Activated T-helper 2 cell treated with anti-CD3 and anti-CD28 coated beads, Interferon-gamma antibody, Interleukin-2, Interleukin-4, amounts not matched to agents 10 μg/mL and 5 μg/mL and 100 μg/mL, durations not matched to agents 14 hours and 24 hours and 36 hours (primary cell): ENCODE measurements at regions not wholly inside any gene's neighbourhood (a gene's known extent, or its start where the extent isn't known, plus 50 kb on each side); places are given as distances from the start of the nearest gene placed in this dataset.

Experiments
- DNase-seq: peaks from one replicate; pipeline ENCODE4 v3.0.0; 2021; ENCODE audit warnings: low spot score
- H3K27ac Mint-ChIP-seq: one replicate; pipeline ENCODE4 v1.8.0; 2021; ENCODE audit warnings: mixed read lengths
- H3K27me3 Mint-ChIP-seq: one replicate; pipeline ENCODE4 v1.8.0; 2021; ENCODE audit warnings: low read depth, mixed read lengths
- H3K36me3 Mint-ChIP-seq: one replicate; pipeline ENCODE4 v1.8.0; 2021; ENCODE audit warnings: low read depth, mixed read lengths
- H3K4me1 Mint-ChIP-seq: one replicate; pipeline ENCODE4 v1.8.0; 2021; ENCODE audit warnings: low read depth, mixed read lengths
- H3K4me3 Mint-ChIP-seq: one replicate; pipeline ENCODE4 v1.8.0; 2021; ENCODE audit warnings: low read depth, mild to moderate bottlenecking, moderate library complexity, mixed read lengths
- H3K9me3 Mint-ChIP-seq: one replicate; pipeline ENCODE4 v1.8.0; 2021; ENCODE audit warnings: mixed read lengths
- intact Hi-C: fragments of 100-400 bp; cut with micrococcal nuclease; formaldehyde crosslinking; loops from one replicate; pipeline ENCODE4 v1.15.1; 2023

GRCh38 chr13:54317722-54318121 is 1289.1 kb downstream of the OLFM4 start:
- intact Hi-C loops, result no loop called here
- DNase-seq, result no peak
- peaks cover 64% of the 10 kb centered on the region for H3K9me3 Mint-ChIP-seq
- no peaks in the 10 kb centered on the region for H3K4me1 Mint-ChIP-seq
- H3K27me3 Mint-ChIP-seq, result no peaks in the 10 kb centered on the region
- no peak overlapping the region for H3K4me3 Mint-ChIP-seq
- H3K27ac Mint-ChIP-seq, result no peak overlapping the region
- H3K36me3 Mint-ChIP-seq, result no peaks in the 10 kb centered on the region

- Mint-ChIP-seq H3K27ac (no peak overlapping the region), H3K4me1 (no peaks in the 10 kb centered on the region), H3K9me3 (peaks cover 59% of the 10 kb centered on the region), H3K36me3 (no peaks in the 10 kb centered on the region), H3K4me3 (no peak overlapping the region), H3K27me3 (no peaks in the 10 kb centered on the region)
- no peak for DNase-seq
- intact Hi-C loops, result no loop called here
Measured at GRCh38 chr13:54337540-54337939, 1308.9 kb downstream of the OLFM4 start.

DNA sequence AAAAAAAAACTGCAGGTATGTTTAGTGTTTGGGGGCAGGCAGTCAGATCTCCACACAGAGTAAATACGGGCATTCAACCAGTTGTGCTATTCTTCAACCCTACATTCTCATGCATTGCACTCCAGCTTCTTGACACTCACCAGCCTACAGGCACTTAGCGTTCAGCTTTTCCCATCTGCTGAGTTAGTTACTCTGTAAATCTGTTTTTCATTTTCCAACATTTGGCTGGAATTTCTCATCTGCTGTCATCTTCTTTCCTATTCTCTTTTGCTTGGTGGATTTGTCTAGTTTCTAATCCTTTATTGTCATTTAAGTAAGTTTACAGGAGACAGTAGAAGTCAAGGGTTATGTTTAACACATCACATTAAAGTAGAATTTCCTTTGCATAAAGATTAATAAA is 1318.9 kb downstream of the OLFM4 start:
- intact Hi-C loops, result no loop called here
- no peak overlapping the region for H3K4me3 Mint-ChIP-seq

DNA sequence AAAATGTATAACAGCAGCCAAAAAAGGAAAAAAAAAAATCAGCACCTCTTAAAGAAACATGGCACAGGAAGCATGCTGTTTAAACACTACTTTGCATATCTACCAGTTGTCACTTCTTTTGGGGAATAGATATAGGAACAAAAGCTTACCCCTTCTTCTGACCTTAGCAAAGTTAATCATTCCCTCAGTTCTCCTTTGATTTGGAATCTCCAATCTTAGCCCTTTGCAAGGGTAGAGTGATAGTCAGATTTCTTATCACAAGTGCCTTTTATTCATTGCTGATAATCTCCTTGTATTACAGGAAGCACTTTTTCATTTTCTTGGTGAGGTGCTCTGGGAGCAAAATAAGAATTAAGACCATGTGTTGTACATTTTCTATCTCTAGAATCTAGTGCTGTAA is 1327.6 kb downstream of the OLFM4 start:
- no peaks in the 10 kb centered on the region for H3K4me1 Mint-ChIP-seq

More for the DNA sequence above, 1318.9 kb downstream of the OLFM4 start:
- Mint-ChIP-seq H3K4me1 (no peaks in the 10 kb centered on the region), H3K27ac (no peak overlapping the region), H3K27me3 (no peaks in the 10 kb centered on the region), H3K9me3 (peaks cover 41% of the 10 kb centered on the region), H3K36me3 (no peaks in the 10 kb centered on the region)
- no peak for DNase-seq

GRCh38 chr13:54356849-54357248 is 1328.2 kb downstream of the OLFM4 start:
- no peak for DNase-seq
- H3K4me1 Mint-ChIP-seq, result no peaks in the 10 kb centered on the region
- intact Hi-C loops, result no loop called here

More for the DNA sequence above, 1327.6 kb downstream of the OLFM4 start:
- Mint-ChIP-seq H3K36me3 (no peaks in the 10 kb centered on the region), H3K27me3 (no peaks in the 10 kb centered on the region), H3K4me3 (no peak overlapping the region), H3K27ac (no peak overlapping the region), H3K9me3 (peaks cover 45% of the 10 kb centered on the region)
- intact Hi-C loops, result no loop called here
- DNase-seq, result no peak

DNA sequence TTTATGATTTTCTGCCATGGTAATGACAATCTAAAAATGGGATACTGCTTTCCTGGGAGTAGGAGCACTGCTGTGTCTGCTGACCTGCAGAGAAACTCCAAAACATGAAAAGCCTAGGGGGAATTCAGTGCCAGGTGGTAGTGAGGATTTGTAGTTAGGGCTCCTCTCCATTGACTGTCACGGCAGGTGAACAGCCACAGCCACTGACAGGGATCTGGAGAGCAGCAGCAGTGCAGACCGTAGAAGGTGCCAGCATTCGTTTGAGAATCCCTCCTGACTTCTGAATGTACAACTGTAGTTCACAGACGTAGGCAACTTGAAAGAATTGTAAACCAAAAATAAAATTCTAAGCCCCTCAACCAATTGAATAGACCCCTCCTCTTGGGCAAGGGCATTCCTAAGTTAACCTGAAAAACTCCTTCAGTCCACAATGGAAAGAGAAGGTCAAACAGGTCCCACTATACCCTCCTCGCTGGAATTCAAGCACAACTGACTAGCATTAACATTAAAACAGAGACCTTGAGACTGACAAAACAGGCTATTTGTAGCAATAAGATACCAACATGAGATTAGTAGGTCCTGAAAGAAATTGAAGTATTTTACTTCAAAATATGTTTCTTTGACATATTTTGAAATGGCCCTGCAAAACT is 1328.8 kb downstream of the OLFM4 start:
- intact Hi-C loops, result no loop called here
- H3K36me3 Mint-ChIP-seq, result no peaks in the 10 kb centered on the region

More at GRCh38 chr13:54356849-54357248, 1328.2 kb downstream of the OLFM4 start:
- Mint-ChIP-seq H3K27me3 (no peaks in the 10 kb centered on the region), H3K36me3 (no peaks in the 10 kb centered on the region), H3K27ac (no peak overlapping the region), H3K9me3 (peaks cover 44% of the 10 kb centered on the region), H3K4me3 (no peak overlapping the region)

DNA sequence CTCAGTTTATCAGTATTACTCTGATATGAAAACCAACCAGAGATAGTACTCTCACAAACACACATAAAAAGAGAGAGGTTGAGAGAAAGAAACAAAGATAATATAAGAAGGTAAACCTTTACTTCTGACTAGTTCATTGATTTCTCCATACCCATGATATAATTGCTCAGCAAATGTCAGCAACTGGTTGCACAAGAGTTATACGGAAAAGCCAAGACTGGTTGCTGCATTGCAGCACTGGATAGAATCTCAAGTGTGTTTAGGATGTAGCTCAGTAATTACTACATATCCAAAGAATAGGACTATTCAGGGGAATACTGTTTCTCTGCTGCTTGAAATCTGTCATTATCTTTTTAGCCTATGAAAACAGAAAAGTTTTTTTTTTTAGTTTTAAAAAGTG is 1332.8 kb downstream of the OLFM4 start:
- Mint-ChIP-seq H3K27ac (no peak overlapping the region), H3K27me3 (no peaks in the 10 kb centered on the region), H3K36me3 (no peaks in the 10 kb centered on the region), H3K4me3 (no peak overlapping the region), H3K9me3 (peaks cover 37% of the 10 kb centered on the region), H3K4me1 (no peaks in the 10 kb centered on the region)
- no peak for DNase-seq
- intact Hi-C loops, result no loop called here

More for the DNA sequence above, 1328.8 kb downstream of the OLFM4 start:
- Mint-ChIP-seq H3K9me3 (peaks cover 38% of the 10 kb centered on the region), H3K4me3 (no peak overlapping the region), H3K27me3 (no peaks in the 10 kb centered on the region), H3K4me1 (no peaks in the 10 kb centered on the region), H3K27ac (no peak overlapping the region)
- no peak for DNase-seq

- Mint-ChIP-seq H3K4me3 (no peak overlapping the region), H3K9me3 (peaks cover 30% of the 10 kb centered on the region), H3K27me3 (no peaks in the 10 kb centered on the region), H3K36me3 (no peaks in the 10 kb centered on the region), H3K4me1 (no peaks in the 10 kb centered on the region), H3K27ac (no peak overlapping the region)
- intact Hi-C loops, result no loop called here
- DNase-seq, result no peak
Measured at GRCh38 chr13:54366728-54367127, 1338.1 kb downstream of the OLFM4 start.

- peaks cover 36% of the 10 kb centered on the region for H3K9me3 Mint-ChIP-seq
- intact Hi-C loops, result no loop called here
- H3K36me3 Mint-ChIP-seq, result no peaks in the 10 kb centered on the region
- H3K4me1 Mint-ChIP-seq, result no peaks in the 10 kb centered on the region
- no peaks in the 10 kb centered on the region for H3K27me3 Mint-ChIP-seq
- no peak for DNase-seq
- no peak overlapping the region for H3K4me3 Mint-ChIP-seq
- H3K27ac Mint-ChIP-seq, result no peak overlapping the region
Measured at GRCh38 chr13:54367639-54368271, 1339.1 kb downstream of the OLFM4 start.

GRCh38 chr13:54368387-54368786 is 1339.8 kb downstream of the OLFM4 start:
- Mint-ChIP-seq H3K27me3 (no peaks in the 10 kb centered on the region), H3K9me3 (peaks cover 30% of the 10 kb centered on the region), H3K36me3 (no peaks in the 10 kb centered on the region), H3K27ac (no peak overlapping the region), H3K4me1 (no peaks in the 10 kb centered on the region), H3K4me3 (no peak overlapping the region)
- no peak for DNase-seq
- intact Hi-C loops, result no loop called here

DNA sequence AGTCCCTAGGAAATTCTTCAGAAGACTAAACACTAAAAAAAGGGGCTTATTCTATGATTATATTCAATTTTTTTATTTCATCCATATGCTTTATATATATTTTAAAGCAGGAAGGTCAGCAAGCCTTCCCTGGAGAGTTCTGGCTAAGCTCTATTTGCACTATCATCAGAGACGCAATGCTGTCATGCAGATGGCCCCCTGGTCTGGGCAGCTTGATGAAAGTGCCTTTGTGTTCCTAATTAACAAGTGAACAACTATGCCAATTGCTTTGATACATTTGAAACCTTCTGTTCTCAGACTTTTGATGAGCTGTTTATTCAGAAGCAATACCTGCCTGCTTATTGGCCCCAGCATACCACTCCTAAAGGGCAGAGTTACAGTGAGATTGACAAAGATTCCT is 1344.6 kb downstream of the OLFM4 start:
- H3K4me3 Mint-ChIP-seq, result no peak overlapping the region
- no peaks in the 10 kb centered on the region for H3K36me3 Mint-ChIP-seq
- peaks cover 40% of the 10 kb centered on the region for H3K9me3 Mint-ChIP-seq
- H3K4me1 Mint-ChIP-seq, result no peaks in the 10 kb centered on the region
- intact Hi-C loops, result no loop called here
- H3K27me3 Mint-ChIP-seq, result no peaks in the 10 kb centered on the region
- DNase-seq, result no peak
- H3K27ac Mint-ChIP-seq, result no peak overlapping the region

DNA sequence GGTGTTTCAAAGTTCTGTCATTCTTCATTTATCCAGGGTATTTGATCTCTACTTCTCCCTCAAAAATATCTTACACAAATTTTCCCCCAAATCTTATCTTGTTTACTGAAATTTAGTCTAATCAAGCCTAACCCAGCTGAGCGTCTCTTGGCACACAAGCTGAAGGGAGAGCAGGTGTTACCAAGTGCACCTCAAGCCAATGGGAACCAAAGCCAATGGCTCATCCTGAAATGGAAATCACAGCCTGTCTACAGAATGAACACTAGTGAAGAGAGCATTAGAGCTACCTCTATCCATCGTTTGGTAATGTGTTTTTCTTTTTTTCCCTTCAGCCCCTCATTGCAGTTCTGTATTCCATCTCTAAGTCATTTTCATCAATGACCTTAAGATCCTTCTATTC is 1350.8 kb downstream of the OLFM4 start:
- H3K9me3 Mint-ChIP-seq, result peaks cover 41% of the 10 kb centered on the region
- no peak overlapping the region for H3K4me3 Mint-ChIP-seq
- no peaks in the 10 kb centered on the region for H3K4me1 Mint-ChIP-seq
- DNase-seq, result no peak
- H3K27ac Mint-ChIP-seq, result no peak overlapping the region
- H3K27me3 Mint-ChIP-seq, result no peaks in the 10 kb centered on the region
- H3K36me3 Mint-ChIP-seq, result no peaks in the 10 kb centered on the region
- intact Hi-C loops, result no loop called here

DNA sequence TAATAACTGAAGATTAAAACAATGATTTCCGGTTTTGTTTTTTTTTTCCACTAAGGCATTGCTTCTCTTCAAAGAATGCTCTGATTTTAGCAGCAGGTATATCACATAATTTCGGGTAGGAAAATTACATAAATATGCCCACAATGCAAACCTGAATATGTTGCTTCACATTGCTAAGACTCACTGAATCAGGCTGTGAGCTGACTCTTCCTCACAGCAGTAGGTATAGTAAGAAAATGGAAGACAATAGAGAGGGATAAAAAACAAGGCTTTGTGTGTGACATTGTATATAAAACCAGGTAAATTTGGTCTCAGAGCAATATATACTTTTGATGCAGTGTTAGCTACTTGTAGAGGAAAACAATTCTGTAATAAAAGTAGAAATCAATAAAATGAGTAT is 1355.0 kb downstream of the OLFM4 start:
- intact Hi-C loops, result no loop called here
- no peaks in the 10 kb centered on the region for H3K4me1 Mint-ChIP-seq
- no peak for DNase-seq
- H3K36me3 Mint-ChIP-seq, result no peaks in the 10 kb centered on the region
- no peak overlapping the region for H3K27ac Mint-ChIP-seq
- peaks cover 35% of the 10 kb centered on the region for H3K9me3 Mint-ChIP-seq
- no peaks in the 10 kb centered on the region for H3K27me3 Mint-ChIP-seq
- H3K4me3 Mint-ChIP-seq, result no peak overlapping the region
